Right atrium auricular region (tissue), 2 donors: ENCODE measurements at regions not wholly inside any gene's neighbourhood (a gene's known extent, or its start where the extent isn't known, plus 50 kb on each side); places are given as distances from the start of the nearest gene placed in this dataset.

Experiments used
- DNase-seq: peaks from one replicate; pipeline ENCODE4 v3.0.0-alpha.2; 2019; ENCODE audit warnings: low spot score
- H3K27ac ChIP-seq, 2 donors: fragments of 200-600 bp; sonication (generic); 1 replicate in 1 of 2; 2 replicates in 1 of 2; pipeline ENCODE4 v1.5.1; 2016 to 2019
- H3K27me3 ChIP-seq, 2 donors: fragments of 200-600 bp; sonication (generic); one replicate each; pipeline versions ENCODE4 v1.5.1 to v1.6.0; 2017 to 2019
- H3K36me3 ChIP-seq: fragments of 200-600 bp; sonication (generic); one replicate; pipeline ENCODE4 v1.5.1; 2016
- H3K4me1 ChIP-seq, 2 donors: fragments of 200-600 bp; sonication (generic); one replicate each; pipeline versions ENCODE4 v1.5.1 to v1.6.0; 2017 to 2019
- H3K4me3 ChIP-seq, 2 donors: fragments of 200-600 bp; sonication (generic); 1 replicate in 1 of 2; 2 replicates in 1 of 2; pipeline ENCODE4 v1.5.1; 2017 to 2019; ENCODE audit warnings: mild to moderate bottlenecking in 1 of 2, moderate library complexity in 1 of 2
- H3K9me3 ChIP-seq, 2 donors: fragments of 200-600 bp; sonication (generic); one replicate each; pipeline ENCODE4 v1.5.1; 2019
- TF ChIP-seq, protein P1 (sequence below), 2 donors: fragments of 200-600 bp; sonication (generic); IDR thresholded peaks; one replicate each; pipeline ENCODE4 v1.5.1; 2019; ENCODE audit warnings: antibody characterized with exemption in 2 of 2

DNA sequence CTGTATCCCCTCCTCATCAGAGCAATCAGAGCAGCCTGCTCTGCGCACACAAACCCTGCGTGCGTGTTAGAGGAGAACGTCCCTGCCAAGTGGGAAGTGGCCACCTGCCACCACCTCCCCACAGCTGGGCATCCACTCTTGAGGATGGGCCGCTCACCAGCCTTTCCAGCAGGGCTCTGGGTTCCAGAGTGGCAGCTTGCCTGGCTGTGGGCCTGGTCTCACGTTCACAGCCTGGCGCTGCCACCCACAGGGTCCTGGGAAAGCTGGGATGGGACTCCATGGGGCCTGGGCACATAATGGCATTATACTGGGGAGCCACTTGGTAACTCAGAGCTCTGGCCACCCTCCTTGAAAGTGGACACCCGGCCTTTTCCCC lies 151.1 kb upstream of the PPP2R2D start:
- H3K27me3 ChIP-seq, result no peaks in the 10 kb centered on the region
- no peaks in the 10 kb centered on the region for H3K9me3 ChIP-seq
- H3K4me1 ChIP-seq, result no peaks in the 10 kb centered on the region
- H3K27ac ChIP-seq, result no peak overlapping the region
- TF ChIP-seq, protein P1, sequence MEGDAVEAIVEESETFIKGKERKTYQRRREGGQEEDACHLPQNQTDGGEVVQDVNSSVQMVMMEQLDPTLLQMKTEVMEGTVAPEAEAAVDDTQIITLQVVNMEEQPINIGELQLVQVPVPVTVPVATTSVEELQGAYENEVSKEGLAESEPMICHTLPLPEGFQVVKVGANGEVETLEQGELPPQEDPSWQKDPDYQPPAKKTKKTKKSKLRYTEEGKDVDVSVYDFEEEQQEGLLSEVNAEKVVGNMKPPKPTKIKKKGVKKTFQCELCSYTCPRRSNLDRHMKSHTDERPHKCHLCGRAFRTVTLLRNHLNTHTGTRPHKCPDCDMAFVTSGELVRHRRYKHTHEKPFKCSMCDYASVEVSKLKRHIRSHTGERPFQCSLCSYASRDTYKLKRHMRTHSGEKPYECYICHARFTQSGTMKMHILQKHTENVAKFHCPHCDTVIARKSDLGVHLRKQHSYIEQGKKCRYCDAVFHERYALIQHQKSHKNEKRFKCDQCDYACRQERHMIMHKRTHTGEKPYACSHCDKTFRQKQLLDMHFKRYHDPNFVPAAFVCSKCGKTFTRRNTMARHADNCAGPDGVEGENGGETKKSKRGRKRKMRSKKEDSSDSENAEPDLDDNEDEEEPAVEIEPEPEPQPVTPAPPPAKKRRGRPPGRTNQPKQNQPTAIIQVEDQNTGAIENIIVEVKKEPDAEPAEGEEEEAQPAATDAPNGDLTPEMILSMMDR (IDR thresholded peaks at IDR 0.05), result no peak
- H3K36me3 ChIP-seq, result no peaks in the 10 kb centered on the region
- no peak for DNase-seq
- H3K4me3 ChIP-seq, result no peak overlapping the region

DNA sequence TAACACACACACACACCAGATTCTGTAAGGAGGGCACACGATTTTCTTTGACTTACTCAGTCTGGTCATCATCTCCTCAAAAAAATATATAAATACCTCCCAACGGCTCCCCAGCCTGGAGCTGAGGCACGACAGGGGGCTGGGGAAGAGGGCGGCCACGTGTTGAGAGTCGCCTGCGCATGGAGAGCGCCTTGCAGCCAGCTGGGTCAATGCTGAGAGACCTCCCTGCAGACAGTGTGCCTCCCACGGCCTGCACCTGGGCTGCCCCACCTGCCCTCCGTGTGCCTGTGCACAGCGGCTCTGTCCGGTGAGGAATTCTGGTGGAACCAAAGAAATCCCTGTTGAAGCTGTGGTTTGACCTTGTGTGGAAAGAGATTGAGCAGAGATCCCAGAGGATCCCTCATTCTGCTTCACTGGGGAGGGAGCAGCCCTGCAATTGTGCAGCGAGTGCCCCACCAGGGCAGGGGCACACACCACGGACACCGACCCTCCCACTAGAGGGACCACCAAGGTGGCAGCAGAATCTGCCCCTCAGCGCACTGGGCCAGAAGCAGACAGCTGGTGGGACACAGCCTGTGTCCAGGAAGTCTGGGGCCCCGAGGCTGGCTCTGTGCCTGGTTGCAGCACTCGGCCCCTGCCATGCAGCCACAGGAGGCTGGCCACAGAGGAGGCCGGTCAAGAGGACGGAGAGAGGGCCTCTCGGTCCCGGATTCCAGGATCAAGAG lies 150.5 kb upstream of the PPP2R2D start:
- H3K27me3 ChIP-seq, result no peaks in the 10 kb centered on the region
- no peak overlapping the region for H3K27ac ChIP-seq
- TF ChIP-seq, protein P1 (IDR thresholded peaks at IDR 0.05), result no peak
- H3K9me3 ChIP-seq, result no peaks in the 10 kb centered on the region
- no peaks in the 10 kb centered on the region for H3K4me1 ChIP-seq
- DNase-seq, result no peak
- H3K4me3 ChIP-seq, result no peak overlapping the region
- H3K36me3 ChIP-seq, result no peaks in the 10 kb centered on the region

DNA sequence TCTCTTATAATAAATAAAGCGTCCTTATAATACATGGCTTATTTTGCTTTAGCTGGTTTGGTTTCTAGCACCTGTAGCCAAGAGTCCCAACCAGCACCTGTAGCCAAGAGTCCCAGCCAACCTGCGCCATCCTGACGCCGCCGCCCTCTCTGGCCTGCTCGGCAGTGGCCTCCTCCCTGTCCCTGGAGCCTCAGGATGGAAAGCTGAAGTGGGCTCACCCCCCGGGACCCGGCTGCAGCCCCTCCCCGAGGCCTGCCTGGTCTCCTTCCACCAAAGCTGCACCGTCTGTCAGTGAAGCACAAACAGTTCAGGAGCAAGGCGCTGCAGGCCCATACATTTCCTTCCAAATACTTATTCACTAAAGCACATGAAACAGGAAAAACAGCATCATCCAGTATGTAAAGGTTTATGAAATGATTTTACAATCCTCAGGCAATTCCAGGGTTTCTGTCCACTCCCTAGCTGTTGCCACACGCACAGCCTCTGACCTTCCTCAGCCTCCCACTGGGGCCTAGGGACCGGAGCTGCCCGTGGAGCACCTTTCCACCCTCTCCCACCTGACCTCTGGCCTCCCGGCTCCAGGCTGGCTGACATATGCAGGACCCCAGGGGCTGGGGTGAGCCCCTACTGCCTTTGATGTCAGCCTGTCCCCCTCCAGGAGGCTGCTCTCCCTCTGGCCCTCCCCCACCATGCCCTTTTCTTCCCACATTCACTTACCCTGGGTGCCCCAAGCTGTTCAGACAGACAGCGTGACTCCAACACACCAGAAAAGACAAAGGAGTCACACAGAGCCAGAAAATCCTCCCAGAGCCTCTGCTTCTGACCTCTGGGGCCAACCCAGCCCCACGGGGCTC lies 149.6 kb upstream of the PPP2R2D start:
- H3K36me3 ChIP-seq, result no peaks in the 10 kb centered on the region
- H3K4me3 ChIP-seq, result no peak overlapping the region
- no peaks in the 10 kb centered on the region for H3K9me3 ChIP-seq
- no peak overlapping the region for H3K27ac ChIP-seq
- no peaks in the 10 kb centered on the region for H3K27me3 ChIP-seq
- no peaks in the 10 kb centered on the region for H3K4me1 ChIP-seq
- no peak for DNase-seq
- TF ChIP-seq, protein P1 (IDR thresholded peaks at IDR 0.05), result no peak

- Histone ChIP-seq H3K4me3 (no peak overlapping the region), H3K9me3 (no peaks in the 10 kb centered on the region), H3K36me3 (no peaks in the 10 kb centered on the region), H3K27ac (no peak overlapping the region), H3K27me3 (no peaks in the 10 kb centered on the region), H3K4me1 (no peaks in the 10 kb centered on the region)
- no peak for DNase-seq
- TF ChIP-seq, protein P1 (IDR thresholded peaks at IDR 0.05), result no peak
Measured at GRCh38 chr10:131751827-131752775, 148.7 kb upstream of the PPP2R2D start.

GRCh38 chr10:131753336-131753735 lies 147.5 kb upstream of the PPP2R2D start:
- H3K27ac ChIP-seq, result no peak overlapping the region
- no peaks in the 10 kb centered on the region for H3K27me3 ChIP-seq
- no peak for DNase-seq
- no peaks in the 10 kb centered on the region for H3K9me3 ChIP-seq
- TF ChIP-seq, protein P1 (IDR thresholded peaks at IDR 0.05), result no peak
- H3K4me1 ChIP-seq, result no peaks in the 10 kb centered on the region
- no peaks in the 10 kb centered on the region for H3K36me3 ChIP-seq
- H3K4me3 ChIP-seq, result no peak overlapping the region
